ENCODE measurements at regions not wholly inside any gene's neighbourhood (a gene's known extent, or its start where the extent isn't known, plus 50 kb on each side); places are given as distances from the start of the nearest gene placed in this dataset.

DNA sequence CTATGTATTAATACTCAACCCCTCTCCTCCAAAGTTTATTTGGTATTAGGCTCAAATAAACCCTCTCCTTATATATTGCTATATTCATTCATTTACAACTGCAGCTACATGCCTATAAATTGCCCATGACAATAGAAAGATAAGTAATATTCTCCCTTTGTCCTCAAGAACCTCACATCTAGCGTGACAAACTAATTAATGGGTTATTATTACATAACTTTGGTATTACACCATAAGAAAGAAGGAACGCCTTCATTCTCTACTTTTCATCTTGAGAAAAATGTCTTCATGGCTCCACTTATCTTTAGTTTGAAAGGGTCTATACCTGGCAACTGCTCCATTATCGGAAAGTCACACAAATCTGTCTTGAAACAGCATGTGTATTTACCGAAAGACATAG, 157.7 kb upstream of the RASGEF1B start:
- TF ChIP-seq POLR2AphosphoS5 (IDR thresholded peaks at IDR 0.05) = no peak
- TF ChIP-seq, protein P1, sequence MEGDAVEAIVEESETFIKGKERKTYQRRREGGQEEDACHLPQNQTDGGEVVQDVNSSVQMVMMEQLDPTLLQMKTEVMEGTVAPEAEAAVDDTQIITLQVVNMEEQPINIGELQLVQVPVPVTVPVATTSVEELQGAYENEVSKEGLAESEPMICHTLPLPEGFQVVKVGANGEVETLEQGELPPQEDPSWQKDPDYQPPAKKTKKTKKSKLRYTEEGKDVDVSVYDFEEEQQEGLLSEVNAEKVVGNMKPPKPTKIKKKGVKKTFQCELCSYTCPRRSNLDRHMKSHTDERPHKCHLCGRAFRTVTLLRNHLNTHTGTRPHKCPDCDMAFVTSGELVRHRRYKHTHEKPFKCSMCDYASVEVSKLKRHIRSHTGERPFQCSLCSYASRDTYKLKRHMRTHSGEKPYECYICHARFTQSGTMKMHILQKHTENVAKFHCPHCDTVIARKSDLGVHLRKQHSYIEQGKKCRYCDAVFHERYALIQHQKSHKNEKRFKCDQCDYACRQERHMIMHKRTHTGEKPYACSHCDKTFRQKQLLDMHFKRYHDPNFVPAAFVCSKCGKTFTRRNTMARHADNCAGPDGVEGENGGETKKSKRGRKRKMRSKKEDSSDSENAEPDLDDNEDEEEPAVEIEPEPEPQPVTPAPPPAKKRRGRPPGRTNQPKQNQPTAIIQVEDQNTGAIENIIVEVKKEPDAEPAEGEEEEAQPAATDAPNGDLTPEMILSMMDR (IDR thresholded peaks at IDR 0.05; ENCODE audit: poor library complexity, severe bottlenecking) = no peak
- no peak for TF ChIP-seq EZH2 (IDR thresholded peaks at IDR 0.05; ENCODE audit: borderline replicate concordance, insufficient read depth, low read length, poor library complexity, severe bottlenecking)
- TF ChIP-seq, protein P2, sequence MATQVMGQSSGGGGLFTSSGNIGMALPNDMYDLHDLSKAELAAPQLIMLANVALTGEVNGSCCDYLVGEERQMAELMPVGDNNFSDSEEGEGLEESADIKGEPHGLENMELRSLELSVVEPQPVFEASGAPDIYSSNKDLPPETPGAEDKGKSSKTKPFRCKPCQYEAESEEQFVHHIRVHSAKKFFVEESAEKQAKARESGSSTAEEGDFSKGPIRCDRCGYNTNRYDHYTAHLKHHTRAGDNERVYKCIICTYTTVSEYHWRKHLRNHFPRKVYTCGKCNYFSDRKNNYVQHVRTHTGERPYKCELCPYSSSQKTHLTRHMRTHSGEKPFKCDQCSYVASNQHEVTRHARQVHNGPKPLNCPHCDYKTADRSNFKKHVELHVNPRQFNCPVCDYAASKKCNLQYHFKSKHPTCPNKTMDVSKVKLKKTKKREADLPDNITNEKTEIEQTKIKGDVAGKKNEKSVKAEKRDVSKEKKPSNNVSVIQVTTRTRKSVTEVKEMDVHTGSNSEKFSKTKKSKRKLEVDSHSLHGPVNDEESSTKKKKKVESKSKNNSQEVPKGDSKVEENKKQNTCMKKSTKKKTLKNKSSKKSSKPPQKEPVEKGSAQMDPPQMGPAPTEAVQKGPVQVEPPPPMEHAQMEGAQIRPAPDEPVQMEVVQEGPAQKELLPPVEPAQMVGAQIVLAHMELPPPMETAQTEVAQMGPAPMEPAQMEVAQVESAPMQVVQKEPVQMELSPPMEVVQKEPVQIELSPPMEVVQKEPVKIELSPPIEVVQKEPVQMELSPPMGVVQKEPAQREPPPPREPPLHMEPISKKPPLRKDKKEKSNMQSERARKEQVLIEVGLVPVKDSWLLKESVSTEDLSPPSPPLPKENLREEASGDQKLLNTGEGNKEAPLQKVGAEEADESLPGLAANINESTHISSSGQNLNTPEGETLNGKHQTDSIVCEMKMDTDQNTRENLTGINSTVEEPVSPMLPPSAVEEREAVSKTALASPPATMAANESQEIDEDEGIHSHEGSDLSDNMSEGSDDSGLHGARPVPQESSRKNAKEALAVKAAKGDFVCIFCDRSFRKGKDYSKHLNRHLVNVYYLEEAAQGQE (IDR thresholded peaks at IDR 0.05; ENCODE audit: borderline replicate concordance) = no peak
- no peak for TF ChIP-seq EP300 (conservative IDR thresholded peaks at IDR 0.05; ENCODE audit: poor library complexity, severe bottlenecking)
- no peak for TF ChIP-seq RAD21 (conservative IDR thresholded peaks at IDR 0.05)
